Neural cell (in vitro differentiated cells): ENCODE measurements at regions not wholly inside any gene's neighbourhood (a gene's known extent, or its start where the extent isn't known, plus 50 kb on each side); places are given as distances from the start of the nearest gene placed in this dataset.

Experiments used
- H2AFZ ChIP-seq: fragments of 200-600, 300-800 bp; sonication (generic), shearing (Covaris generic); 2 replicates; pipeline ENCODE4 v1.6.0; 2014; ENCODE audit warnings: low read depth, mild to moderate bottlenecking, antibody characterized with exemption, low read length, moderate library complexity
- H3F3A ChIP-seq: fragments of 200-600 bp; shearing (Covaris generic); 2 replicates; pipeline ENCODE4 v1.6.1; 2016; ENCODE audit warnings: mild to moderate bottlenecking, moderate library complexity, mixed read lengths, antibody characterized with exemption, low read length; ENCODE audit not compliant: insufficient read depth, poor library complexity, severe bottlenecking
- H3K27ac ChIP-seq: fragments of 200-600, 300-800 bp; sonication (generic), shearing (Covaris generic); 2 replicates; pipeline ENCODE4 v1.5.1; 2014; ENCODE audit warnings: mild to moderate bottlenecking, low read length, moderate library complexity
- H3K27me3 ChIP-seq: fragments of 300-800, 200-600 bp; sonication (generic), shearing (Covaris generic); 2 replicates; pipeline ENCODE4 v1.6.0; 2014; ENCODE audit warnings: mild to moderate bottlenecking, low read depth, low read length, moderate library complexity; ENCODE audit not compliant: insufficient read depth
- H3K36me3 ChIP-seq: fragments of 300-800, 200-600 bp; sonication (generic), shearing (Covaris generic); 2 replicates; pipeline ENCODE4 v1.5.1; 2014; ENCODE audit warnings: mild to moderate bottlenecking, antibody characterized with exemption, low read length, moderate library complexity; ENCODE audit not compliant: insufficient read depth
- H3K4me2 ChIP-seq: fragments of 300-800, 200-600 bp; sonication (generic), shearing (Covaris generic); 2 replicates; pipeline ENCODE4 v1.6.0; 2014; ENCODE audit warnings: mild to moderate bottlenecking, low read length
- H3K4me3 ChIP-seq: fragments of 300-800, 200-600 bp; sonication (generic), shearing (Covaris generic); 2 replicates; pipeline ENCODE4 v1.5.1; 2014; ENCODE audit warnings: mild to moderate bottlenecking, low read length, moderate library complexity
- H3K79me2 ChIP-seq: fragments of 200-600 bp; shearing (Covaris generic); replicated peaks from 2 replicates; pipeline ENCODE4 v1.6.0; 2014; ENCODE audit warnings: mild to moderate bottlenecking, low read length, moderate library complexity; ENCODE audit not compliant: insufficient read depth
- H3K9ac ChIP-seq: fragments of 300-800, 200-600 bp; sonication (generic), shearing (Covaris generic); 2 replicates; pipeline ENCODE4 v1.6.1; 2016; ENCODE audit warnings: mild to moderate bottlenecking, low read length, mixed read lengths
- H3K9me2 ChIP-seq: fragments of 200-600 bp; shearing (Covaris generic); 2 replicates; pipeline ENCODE4 v1.6.1; 2016; ENCODE audit warnings: mild to moderate bottlenecking, low read length, mixed read lengths; ENCODE audit not compliant: insufficient read depth
- H3K9me3 ChIP-seq: fragments of 200-600, 300-800 bp; sonication (generic), shearing (Covaris generic); 2 replicates; pipeline ENCODE4 v1.6.1; 2016; ENCODE audit warnings: mild to moderate bottlenecking, mixed run types, low read length, moderate library complexity, mixed read lengths
- H4K20me1 ChIP-seq: fragments of 200-600 bp; shearing (Covaris generic); 2 replicates; pipeline ENCODE4 v1.6.1; 2016; ENCODE audit warnings: mild to moderate bottlenecking, mixed run types; ENCODE audit not compliant: insufficient read depth
- EP300 ChIP-seq: fragments of 450-650 bp; conservative IDR thresholded peaks from 2 replicates; pipeline ENCODE4 v1.6.1; 2014; ENCODE audit warnings: antibody characterized with exemption, mild to moderate bottlenecking, moderate library complexity; ENCODE audit not compliant: poor library complexity, severe bottlenecking
- EZH2 ChIP-seq: fragments of 200-600, 300-800 bp; shearing (Covaris generic), sonication (generic); IDR thresholded peaks from 2 replicates; pipeline ENCODE4 v1.6.1; 2014; ENCODE audit warnings: antibody characterized with exemption, low read length, borderline replicate concordance, mild to moderate bottlenecking; ENCODE audit not compliant: insufficient read depth, poor library complexity, severe bottlenecking
- MXI1 ChIP-seq: fragments of 450-650 bp; conservative IDR thresholded peaks from 2 replicates; pipeline ENCODE4 v1.6.1; 2014; ENCODE audit warnings: antibody characterized with exemption, mild to moderate bottlenecking; ENCODE audit not compliant: poor library complexity, severe bottlenecking
- POLR2AphosphoS5 ChIP-seq: IDR thresholded peaks from 2 replicates; pipeline ENCODE4 v1.6.1; 2012
- RAD21 ChIP-seq: fragments of 450-650 bp; conservative IDR thresholded peaks from 2 replicates; pipeline ENCODE4 v1.6.1; 2014; ENCODE audit warnings: antibody characterized with exemption, mild to moderate bottlenecking, moderate library complexity
- SMC3 ChIP-seq: fragments of 450-650 bp; conservative IDR thresholded peaks from 2 replicates; pipeline ENCODE4 v1.6.1; 2014; ENCODE audit warnings: antibody characterized with exemption, mild to moderate bottlenecking, moderate library complexity; ENCODE audit not compliant: poor library complexity
- TAF1 ChIP-seq: IDR thresholded peaks from 2 replicates; pipeline ENCODE4 v1.6.1; 2012; ENCODE audit warnings: low read depth
- TF ChIP-seq, protein P1 (sequence below): fragments of 450-650 bp; IDR thresholded peaks from 2 replicates; pipeline ENCODE4 v1.5.1; 2014; ENCODE audit warnings: antibody characterized with exemption, mild to moderate bottlenecking, moderate library complexity; ENCODE audit not compliant: poor library complexity, severe bottlenecking
- TF ChIP-seq, protein P2 (sequence below): IDR thresholded peaks from 2 replicates; pipeline ENCODE4 v1.6.1; 2012; ENCODE audit warnings: borderline replicate concordance

DNA sequence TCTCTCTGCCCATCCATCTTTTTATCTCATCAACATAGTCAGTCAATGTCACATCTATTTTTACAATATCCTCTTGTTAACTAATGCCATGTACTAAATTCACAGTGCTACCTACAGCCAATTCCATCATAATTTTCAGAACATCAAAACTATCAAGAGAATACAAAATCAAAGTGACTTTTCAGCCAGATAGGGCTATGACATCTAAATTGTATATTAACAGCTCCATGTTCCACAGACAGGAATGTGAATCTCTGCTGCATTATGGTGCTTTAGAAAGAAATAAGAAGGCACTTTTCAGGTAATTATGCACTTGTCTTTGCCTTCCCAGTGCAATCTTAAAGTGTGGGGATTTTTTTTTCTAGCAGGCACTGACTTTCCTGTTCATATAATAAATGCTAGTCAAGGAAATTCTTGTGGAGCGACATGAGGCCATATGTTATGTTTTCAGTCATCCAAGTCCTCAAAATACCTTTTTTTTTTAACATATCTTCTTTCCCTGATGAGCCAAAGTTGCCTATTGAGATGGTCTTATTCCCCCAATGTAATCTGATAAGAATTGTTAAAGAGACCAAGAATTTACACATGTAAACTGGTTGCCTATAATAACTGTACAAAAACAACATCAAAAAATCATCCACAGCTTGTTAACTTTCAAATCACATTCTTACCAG lies 252.0 kb upstream of the CNTN3 start:
- Histone ChIP-seq H3K9me2 (no peaks in the 10 kb centered on the region), H3K4me2 (peak overlapping the region; percentile 17), H3F3A (no peaks in the 10 kb centered on the region), H3K27ac (peak overlapping the region; percentile 82), H2AFZ (no peak overlapping the region), H3K9ac (no peak overlapping the region), H3K36me3 (no peaks in the 10 kb centered on the region), H3K9me3 (no peaks in the 10 kb centered on the region), H3K79me2 (no peaks in the 10 kb centered on the region), H4K20me1 (no peaks in the 10 kb centered on the region), H3K27me3 (no peaks in the 10 kb centered on the region), H3K4me3 (no peak overlapping the region)
- peak; percentile 37 for TF ChIP-seq SMC3
- TF ChIP-seq, protein P1, sequence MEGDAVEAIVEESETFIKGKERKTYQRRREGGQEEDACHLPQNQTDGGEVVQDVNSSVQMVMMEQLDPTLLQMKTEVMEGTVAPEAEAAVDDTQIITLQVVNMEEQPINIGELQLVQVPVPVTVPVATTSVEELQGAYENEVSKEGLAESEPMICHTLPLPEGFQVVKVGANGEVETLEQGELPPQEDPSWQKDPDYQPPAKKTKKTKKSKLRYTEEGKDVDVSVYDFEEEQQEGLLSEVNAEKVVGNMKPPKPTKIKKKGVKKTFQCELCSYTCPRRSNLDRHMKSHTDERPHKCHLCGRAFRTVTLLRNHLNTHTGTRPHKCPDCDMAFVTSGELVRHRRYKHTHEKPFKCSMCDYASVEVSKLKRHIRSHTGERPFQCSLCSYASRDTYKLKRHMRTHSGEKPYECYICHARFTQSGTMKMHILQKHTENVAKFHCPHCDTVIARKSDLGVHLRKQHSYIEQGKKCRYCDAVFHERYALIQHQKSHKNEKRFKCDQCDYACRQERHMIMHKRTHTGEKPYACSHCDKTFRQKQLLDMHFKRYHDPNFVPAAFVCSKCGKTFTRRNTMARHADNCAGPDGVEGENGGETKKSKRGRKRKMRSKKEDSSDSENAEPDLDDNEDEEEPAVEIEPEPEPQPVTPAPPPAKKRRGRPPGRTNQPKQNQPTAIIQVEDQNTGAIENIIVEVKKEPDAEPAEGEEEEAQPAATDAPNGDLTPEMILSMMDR: no peak
- TF ChIP-seq EZH2: no peak
- no peak for TF ChIP-seq TAF1
- TF ChIP-seq, protein P2, sequence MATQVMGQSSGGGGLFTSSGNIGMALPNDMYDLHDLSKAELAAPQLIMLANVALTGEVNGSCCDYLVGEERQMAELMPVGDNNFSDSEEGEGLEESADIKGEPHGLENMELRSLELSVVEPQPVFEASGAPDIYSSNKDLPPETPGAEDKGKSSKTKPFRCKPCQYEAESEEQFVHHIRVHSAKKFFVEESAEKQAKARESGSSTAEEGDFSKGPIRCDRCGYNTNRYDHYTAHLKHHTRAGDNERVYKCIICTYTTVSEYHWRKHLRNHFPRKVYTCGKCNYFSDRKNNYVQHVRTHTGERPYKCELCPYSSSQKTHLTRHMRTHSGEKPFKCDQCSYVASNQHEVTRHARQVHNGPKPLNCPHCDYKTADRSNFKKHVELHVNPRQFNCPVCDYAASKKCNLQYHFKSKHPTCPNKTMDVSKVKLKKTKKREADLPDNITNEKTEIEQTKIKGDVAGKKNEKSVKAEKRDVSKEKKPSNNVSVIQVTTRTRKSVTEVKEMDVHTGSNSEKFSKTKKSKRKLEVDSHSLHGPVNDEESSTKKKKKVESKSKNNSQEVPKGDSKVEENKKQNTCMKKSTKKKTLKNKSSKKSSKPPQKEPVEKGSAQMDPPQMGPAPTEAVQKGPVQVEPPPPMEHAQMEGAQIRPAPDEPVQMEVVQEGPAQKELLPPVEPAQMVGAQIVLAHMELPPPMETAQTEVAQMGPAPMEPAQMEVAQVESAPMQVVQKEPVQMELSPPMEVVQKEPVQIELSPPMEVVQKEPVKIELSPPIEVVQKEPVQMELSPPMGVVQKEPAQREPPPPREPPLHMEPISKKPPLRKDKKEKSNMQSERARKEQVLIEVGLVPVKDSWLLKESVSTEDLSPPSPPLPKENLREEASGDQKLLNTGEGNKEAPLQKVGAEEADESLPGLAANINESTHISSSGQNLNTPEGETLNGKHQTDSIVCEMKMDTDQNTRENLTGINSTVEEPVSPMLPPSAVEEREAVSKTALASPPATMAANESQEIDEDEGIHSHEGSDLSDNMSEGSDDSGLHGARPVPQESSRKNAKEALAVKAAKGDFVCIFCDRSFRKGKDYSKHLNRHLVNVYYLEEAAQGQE: peak; percentile 98
- TF ChIP-seq POLR2AphosphoS5: peak; percentile 75
- TF ChIP-seq RAD21: peak; percentile 55
- TF ChIP-seq EP300: peak; percentile 95
- no peak for TF ChIP-seq MXI1

DNA sequence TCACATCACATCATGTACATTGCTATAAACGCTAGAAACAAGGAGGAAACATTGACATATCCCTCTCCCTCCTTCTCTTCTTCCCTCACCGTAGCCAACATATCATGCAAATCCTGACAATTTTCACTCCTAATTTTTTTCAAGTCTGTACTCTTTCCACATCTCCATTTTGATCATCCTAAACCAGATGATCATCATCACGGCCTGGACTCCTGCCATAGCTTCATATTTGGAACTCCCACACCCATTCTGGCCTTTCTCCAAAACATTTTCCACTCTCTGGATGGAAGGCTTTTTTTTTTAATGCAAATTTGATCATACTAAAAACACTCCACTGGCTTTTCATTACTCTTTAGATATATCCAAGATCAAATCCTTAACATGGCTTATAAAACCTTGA lies 248.0 kb upstream of the CNTN3 start:
- H4K20me1 ChIP-seq: no peaks in the 10 kb centered on the region
- H3K27me3 ChIP-seq: no peaks in the 10 kb centered on the region
- H3K9me2 ChIP-seq: no peaks in the 10 kb centered on the region
- no peak overlapping the region for H2AFZ ChIP-seq
- H3K79me2 ChIP-seq: no peaks in the 10 kb centered on the region
- TF ChIP-seq, protein P1: no peak
- TF ChIP-seq MXI1 (no peak), EZH2 (no peak), TAF1 (no peak)
- TF ChIP-seq, protein P2: no peak
- no peaks in the 10 kb centered on the region for H3K9me3 ChIP-seq
- H3K4me2 ChIP-seq: no peak overlapping the region
- H3F3A ChIP-seq: no peaks in the 10 kb centered on the region
- H3K4me3 ChIP-seq: no peak overlapping the region
- no peaks in the 10 kb centered on the region for H3K36me3 ChIP-seq
- no peak overlapping the region for H3K9ac ChIP-seq
- H3K27ac ChIP-seq: no peak overlapping the region
